Inflammatory macrophage treated with lipopolysaccharide for 4 hours (primary cell): ENCODE measurements at regions not wholly inside any gene's neighbourhood (a gene's known extent, or its start where the extent isn't known, plus 50 kb on each side); places are given as distances from the start of the nearest gene placed in this dataset.

Source experiments
- DNase-seq: peaks from one replicate; pipeline ENCODE4 v3.0.0-alpha.2; 2020

GRCh38 chr6:166046226-166046625, 121.4 kb downstream of the TBXT start:
- no peak for DNase-seq

DNA sequence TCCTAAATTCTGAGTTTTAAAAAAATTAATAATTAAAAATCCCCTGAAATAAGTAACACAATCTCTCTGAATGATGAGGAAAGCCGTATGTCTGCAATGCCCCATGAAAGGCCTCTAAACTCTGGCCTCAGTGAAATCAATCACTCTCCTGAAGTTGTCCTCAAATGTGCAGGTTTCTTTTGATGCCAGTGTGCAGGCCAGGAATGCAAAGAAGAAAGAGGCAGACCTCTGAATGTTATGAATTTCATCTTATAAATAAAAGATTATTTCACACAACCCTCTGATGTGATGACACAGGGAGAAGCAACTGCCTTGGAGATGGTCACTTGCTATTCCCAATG, 121.8 kb downstream of the TBXT start:
- DNase-seq, result no peak

DNA sequence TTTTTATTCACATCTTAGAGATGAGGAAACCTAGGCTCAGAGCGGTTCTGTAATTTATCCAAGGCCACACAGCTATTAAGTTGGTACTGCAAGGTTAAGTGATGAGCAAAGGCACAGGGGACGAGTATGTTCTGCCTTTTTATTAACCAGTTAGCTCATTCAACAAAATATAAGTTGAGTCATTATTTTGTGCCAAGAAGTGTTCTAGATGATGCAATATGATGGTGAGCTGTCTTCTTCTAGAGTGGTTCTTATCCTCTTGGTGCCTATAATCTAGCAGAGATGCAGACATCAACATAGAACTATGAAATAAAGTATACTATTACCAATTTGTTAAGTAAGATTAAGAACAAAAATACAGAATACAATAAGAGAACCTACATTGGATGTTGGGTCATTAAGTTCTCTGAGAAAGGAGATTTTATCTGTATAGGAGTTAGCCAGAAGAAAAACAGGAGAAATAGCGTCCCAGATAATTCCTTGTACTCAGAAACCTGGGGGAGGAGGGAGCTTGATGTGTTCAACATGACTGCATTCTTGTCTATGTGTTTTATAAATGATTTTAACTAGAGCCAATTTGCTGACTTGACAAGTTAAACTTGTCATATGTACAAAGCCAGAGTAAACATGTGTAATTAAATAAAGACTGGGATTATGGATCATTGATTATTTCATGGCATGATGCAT, 122.3 kb downstream of the TBXT start:
- no peak for DNase-seq

- DNase-seq, result no peak
These were observed 126.4 kb downstream of the TBXT start for GRCh38 chr6:166041277-166041676.

DNA sequence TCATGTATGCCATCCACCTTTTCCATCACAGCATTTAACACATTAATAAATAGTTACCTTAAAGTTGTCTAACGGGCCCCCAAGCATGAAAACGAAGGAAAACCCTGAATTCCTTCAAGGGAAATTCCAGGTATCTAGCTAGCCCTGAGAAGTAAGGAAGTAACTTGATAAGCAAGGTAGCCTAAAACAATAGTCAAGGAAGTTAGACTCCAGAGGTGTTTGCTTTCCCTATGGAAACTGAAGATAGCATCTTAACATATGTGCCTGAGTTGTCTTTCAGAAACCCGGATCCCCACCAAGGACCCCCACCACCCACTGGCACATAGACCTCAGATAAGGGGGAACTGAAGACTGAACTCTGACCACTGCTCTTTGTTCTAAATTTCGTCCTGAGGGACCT, 127.4 kb downstream of the TBXT start:
- DNase-seq, result no peak

DNA sequence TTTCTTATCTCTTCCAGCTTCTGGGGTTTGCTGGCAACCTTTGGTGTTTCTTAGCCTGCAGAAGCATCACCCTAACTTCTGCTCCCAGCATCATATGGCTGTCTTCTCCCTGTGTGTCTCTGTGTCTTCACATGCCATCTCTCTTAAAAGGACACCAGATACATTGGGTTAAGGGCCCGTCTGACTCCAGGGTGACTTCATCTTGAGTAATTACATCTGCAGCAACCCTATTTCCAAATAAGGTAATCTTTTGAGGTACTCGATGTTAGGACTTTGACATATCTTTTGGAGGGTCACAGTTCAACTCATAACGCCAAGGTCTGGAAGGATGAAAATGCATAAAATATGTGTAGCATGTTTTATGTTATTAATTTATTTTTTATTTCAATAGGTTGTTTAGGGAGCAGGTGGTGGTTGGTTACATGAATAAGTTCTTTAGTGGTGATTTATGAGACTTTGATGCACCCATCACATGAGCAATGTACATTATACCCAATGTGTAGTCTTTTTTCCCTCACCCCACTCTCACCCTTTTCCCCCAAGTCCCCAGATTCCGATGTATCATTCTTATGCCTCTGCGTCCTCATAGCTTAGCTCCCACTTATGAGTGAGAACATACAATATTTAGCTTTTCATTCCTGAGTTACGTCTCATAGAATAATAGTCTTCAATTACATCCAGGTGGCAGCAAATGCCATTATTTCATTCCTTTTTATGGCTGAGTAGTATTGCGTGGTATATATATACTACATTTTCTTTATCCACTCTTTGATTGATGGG, 131.1 kb downstream of the TBXT start:
- DNase-seq, result no peak

DNA sequence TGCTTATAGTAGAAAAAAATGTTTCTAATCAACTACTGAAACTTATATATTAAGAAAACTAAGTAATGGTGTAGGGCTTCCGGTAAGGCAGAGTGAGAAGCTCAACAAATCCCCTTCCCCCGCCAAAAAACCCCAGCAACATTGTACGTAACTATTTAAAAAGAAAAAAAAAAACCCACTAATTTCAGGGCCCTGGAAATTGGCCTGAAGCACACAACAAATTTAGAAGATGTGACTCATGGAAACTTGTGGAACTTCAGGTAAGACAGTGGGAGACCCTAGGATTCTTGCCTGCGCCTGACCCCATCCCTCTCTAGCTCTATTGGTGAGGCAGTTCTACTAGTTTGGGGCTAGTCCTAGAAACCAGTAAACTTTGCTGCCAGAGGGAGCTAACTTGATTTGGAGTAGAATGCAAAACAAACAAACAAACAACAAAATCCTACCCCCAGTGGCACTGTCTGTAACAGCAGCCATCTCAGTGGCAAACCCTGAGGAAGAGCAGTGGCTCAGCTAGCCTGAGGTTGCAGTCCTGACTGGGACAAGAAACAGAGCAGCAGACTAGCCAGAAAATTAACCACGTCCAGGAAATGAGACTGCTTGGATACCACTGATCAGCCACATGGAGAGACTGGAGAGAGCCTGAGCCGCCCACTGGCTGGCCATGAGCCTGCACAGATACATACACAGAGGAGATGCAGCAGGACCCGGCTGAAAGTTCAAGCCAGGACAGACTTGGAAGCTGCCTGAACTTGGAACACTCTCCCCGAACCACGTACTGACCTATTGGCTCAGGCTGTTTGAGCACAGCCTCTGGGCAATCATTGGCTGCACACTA, 135.1 kb downstream of the TBXT start:
- no peak for DNase-seq

GRCh38 chr6:166031275-166031674, 136.4 kb downstream of the TBXT start:
- DNase-seq, result no peak

DNA sequence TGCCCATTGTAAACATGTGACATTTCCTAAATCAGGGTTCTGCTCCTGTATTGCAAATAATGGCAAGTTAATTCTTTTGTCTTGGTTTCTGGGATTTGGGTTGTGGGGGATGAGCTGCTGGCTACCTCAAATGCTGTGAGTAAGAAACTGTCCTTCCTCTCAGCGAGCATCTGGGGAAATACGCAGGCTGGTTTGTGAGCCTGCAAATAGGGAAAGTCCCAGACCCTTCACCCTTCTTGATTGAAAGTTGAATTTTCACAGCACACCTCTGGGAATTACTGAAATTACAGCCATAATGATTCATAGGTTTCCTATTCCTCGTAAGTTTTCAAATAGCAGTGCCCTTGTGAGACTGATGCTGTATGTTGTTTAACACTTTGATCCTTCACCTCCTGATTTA, 138.1 kb downstream of the TBXT start:
- no peak for DNase-seq

DNA sequence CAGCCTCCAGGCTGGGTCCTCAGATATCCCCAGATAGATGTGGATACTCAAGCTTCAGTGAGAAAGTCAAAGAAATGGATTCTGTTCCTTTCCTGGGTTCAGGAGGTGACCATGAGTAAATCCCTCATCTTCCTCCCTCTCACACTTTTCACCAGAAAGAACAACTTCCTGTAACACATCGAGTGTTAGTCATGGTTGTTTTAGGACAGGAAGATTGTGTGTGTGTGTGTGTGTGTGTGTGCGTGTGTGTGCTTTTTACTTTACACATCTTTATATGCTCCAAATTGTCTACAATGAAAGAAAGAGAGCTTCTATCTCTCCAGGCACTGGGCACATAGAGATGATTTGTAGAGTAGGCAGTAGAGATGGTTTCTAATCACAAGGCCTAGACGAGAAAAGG, 139.9 kb downstream of the TBXT start:
- no peak for DNase-seq

- no peak for DNase-seq
These were observed 141.0 kb downstream of the TBXT start for GRCh38 chr6:166026586-166027126.

DNA sequence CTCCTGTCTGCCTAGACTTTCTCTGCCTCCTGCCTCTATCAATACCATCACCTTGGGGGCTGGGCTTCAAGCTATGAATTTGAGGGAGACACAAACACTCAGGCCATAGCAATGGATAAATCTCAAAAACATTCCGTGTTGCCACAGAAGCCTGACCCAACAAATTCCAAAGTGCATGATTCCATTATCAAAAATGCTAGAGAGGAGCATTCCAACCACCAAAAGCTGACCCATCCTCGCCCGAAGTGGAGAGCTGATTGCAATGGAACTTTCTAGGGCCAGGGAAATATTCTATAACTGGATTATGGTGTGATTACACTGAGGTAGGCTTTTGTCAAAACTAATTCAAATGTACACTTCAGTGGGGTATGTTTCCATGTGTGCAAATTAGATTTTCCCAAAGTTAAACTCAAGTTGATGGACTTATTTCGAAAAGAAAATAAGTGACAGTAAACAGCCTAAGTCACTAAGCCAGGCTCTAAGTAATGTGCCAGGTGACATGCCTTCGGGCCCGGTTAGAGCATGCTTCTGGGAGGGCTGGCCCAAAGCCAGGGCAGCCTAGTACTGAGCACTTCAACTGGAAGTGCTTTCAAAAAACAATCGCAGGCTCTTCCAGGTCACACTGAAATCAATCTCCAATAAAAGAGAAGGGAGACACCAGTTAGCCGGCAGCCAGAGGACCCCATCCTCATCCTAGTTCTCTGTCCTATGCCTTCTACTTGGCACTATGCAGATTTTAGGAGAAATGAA, 142.3 kb downstream of the TBXT start:
- DNase-seq, result no peak

- DNase-seq, result no peak
These were observed 143.4 kb downstream of the TBXT start for GRCh38 chr6:166024252-166024651.

- no peak for DNase-seq
These were observed 144.2 kb downstream of the TBXT start for GRCh38 chr6:166023273-166023989.

DNA sequence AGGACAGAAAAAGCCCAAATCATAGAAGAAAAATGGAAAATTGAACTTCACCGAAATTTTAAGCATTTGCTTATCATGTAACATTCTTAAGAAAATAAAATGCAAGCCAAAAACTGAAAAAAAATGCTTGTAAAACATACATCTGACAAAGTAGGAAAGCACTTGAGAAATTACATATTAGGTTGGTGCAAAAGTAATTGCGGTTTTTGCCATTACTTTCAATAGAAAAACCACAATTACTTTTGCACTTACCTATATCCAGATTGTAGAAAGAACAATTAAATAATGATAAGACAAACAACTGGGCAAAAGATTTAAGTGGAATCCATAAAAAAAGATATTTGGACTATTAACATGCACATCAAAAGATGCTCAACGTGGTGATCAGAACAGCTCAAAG, 146.2 kb downstream of the TBXT start:
- no peak for DNase-seq

DNA sequence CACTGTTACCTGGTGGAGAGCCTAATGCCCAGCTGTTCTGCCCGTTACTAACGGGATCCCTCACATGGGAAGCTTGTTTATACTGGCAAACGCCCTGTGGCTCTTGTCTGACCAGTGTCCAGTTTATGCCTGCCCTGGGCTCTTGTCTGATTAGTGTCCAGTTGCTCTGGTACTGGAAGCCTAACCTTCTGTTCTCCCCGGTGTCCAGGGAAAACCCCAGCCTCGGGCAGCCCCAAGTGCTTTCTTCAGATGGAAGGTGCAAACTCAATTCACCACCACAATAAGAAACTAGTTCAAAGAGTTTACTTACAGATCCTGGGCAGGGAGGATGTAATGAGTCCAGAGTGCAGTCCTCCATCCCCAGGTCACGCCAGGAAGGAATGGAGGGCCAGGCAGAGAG, 148.4 kb downstream of the TBXT start:
- DNase-seq, result no peak

DNA sequence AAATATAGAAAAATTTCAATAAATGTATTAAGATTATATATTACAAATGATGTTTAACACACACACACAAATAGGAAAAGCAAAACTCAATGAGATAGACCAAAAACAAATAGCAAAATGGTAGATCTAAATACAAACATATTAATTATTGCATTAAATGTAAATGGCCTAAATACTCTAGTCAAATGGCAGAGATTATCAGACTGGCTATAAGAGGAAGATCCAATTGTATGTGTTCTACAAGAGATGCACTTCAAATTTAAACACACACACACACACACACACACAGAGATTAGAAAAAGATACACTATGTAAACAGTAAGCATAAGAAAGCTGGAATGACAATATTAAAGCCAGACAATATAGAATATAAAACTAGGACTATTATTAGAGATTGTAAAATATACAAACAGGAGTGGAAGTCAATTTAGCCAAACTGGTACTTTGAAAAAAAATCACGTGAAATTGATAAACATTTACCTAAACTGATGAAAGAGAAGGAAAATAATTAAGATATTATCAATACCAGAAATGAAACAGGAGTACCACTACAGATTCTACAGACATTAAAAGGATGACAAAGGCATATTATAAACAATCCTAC, 150.5 kb downstream of the TBXT start:
- DNase-seq, result no peak

DNA sequence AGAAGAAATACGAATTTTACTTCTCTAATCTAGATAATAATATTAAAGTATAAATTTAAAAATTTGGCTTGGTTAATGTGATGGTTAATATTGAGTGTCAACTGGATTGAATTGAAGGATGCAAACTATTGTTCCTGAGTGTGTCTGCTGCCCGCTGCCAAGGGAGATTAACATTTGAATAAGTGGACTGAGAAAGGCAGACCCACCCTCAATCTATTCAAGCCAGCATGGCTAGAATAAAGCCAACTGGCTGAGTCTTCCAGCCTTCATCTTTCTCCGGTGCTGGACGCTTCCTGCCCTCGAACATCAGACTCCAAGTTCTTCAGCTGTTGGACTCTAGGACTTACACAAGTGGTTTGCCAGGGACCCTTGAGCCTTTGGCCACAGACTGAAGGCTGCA, 152.7 kb downstream of the TBXT start:
- DNase-seq, result no peak

- DNase-seq, result no peak
These were observed 157.3 kb downstream of the TBXT start for GRCh38 chr6:166010136-166010960.

GRCh38 chr6:166009385-166010031, 158.1 kb downstream of the TBXT start:
- DNase-seq, result no peak
